ENCODE measurements at regions not wholly inside any gene's neighbourhood (a gene's known extent, or its start where the extent isn't known, plus 50 kb on each side); places are given as distances from the start of the nearest gene placed in this dataset.

DNA sequence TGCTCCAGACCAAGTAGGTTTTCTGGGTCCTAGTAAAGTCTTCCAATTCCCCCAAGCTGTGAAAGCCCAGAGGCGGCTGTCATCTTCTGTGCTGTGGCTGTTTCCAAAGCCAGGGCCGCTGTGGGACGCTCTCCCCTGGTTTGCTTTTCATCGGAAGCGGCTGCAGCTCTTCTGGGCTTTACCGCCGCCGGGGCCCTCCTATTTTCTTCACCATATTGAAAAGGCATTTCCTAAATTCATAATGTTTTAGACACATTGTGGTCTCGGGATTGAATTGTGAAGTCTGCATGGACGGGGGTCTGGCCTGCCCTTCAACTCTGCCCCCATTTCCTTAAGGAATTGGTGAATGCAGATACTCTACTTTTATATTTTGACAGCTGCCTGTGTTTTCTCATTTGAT is 551.4 kb upstream of the MGMT start:
- no peak for TF ChIP-seq POLR2A (IDR thresholded peaks at IDR 0.05)
- TF ChIP-seq CTCF (IDR thresholded peaks at IDR 0.05), result no peak
